ENCODE measurements at regions not wholly inside any gene's neighbourhood (a gene's known extent, or its start where the extent isn't known, plus 50 kb on each side); places are given as distances from the start of the nearest gene placed in this dataset.

DNA sequence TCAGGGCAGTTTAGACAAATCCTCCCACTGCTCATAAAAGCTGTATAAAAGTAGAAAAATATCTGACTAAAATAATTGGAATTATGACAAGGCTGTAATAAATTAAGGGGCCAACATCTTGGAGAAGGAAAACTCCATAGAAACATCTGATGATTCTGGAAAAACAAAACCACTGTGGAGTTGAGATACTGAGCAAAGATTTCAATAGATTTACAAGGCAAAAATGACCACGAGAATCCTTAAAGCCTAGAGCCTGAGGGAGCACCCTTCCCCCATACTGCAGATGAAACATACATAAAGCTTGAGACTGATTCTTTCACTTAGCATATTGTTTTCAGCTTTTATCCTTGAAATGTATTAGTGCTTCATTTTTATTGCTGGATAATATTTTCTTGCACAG lies 286.4 kb upstream of the MMADHC start:
- ATAC-seq, result no peak
- Mint-ChIP-seq H3K4me1 (no peaks in the 10 kb centered on the region), H3K36me3 (no peaks in the 10 kb centered on the region), H3K27ac (no peak overlapping the region), H3K27me3 (ENCODE audit: low read depth in 2 of 2) (no peaks in the 10 kb centered on the region), H3K4me3 (no peak overlapping the region), H3K9me3 (peaks cover 7 to 28% of the 10 kb centered on the region in 2 donors)
- H3K4me3 ChIP-seq (ENCODE audit: low read length), result no peak overlapping the region
- H3K27ac ChIP-seq (ENCODE audit: low read length), result no peak overlapping the region
- TF ChIP-seq, protein P1, sequence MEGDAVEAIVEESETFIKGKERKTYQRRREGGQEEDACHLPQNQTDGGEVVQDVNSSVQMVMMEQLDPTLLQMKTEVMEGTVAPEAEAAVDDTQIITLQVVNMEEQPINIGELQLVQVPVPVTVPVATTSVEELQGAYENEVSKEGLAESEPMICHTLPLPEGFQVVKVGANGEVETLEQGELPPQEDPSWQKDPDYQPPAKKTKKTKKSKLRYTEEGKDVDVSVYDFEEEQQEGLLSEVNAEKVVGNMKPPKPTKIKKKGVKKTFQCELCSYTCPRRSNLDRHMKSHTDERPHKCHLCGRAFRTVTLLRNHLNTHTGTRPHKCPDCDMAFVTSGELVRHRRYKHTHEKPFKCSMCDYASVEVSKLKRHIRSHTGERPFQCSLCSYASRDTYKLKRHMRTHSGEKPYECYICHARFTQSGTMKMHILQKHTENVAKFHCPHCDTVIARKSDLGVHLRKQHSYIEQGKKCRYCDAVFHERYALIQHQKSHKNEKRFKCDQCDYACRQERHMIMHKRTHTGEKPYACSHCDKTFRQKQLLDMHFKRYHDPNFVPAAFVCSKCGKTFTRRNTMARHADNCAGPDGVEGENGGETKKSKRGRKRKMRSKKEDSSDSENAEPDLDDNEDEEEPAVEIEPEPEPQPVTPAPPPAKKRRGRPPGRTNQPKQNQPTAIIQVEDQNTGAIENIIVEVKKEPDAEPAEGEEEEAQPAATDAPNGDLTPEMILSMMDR (IDR thresholded peaks at IDR 0.05), result no peak
- no peak for DNase-seq
- 80% methylated on average over 1 of the region's 1 CpG for WGBS (ENCODE audit: insufficient coverage)
- intact Hi-C loops (cut with micrococcal nuclease), result no loop called here
- no peaks in the 10 kb centered on the region for H3K4me1 ChIP-seq (ENCODE audit: control insufficient read depth, insufficient read depth, low read length)
- no peaks in the 10 kb centered on the region for H3K27me3 ChIP-seq (ENCODE audit: control insufficient read depth, insufficient read depth, low read length)
- H3K9me3 ChIP-seq (ENCODE audit: control insufficient read depth, insufficient read depth, low read length), result no peaks in the 10 kb centered on the region
- no peaks in the 10 kb centered on the region for H3K36me3 ChIP-seq (ENCODE audit: control insufficient read depth, insufficient read depth, low read length)

DNA sequence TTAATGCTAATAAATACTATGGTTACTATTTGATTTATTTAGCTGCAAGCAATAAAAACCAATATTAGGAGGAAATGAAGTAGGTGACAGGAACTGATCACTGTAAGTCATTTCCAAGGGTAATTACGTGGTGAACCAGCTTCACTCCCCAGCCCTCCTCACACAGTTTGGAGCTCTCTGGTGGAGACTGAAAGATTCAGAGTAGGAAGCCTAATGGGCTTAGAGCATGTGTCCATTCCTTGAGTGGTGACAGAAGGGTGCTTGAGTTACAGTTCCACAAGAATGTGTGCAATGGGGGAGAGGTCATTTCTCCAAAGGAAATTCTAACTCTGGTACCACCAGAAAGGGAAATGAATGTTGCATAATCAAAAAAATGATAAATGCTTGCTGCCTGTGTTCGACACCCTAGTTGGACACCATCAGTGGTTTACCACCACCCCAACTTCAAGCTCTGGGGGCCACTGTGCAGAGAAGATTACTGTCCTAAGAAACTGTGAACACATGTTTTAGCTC lies 285.1 kb upstream of the MMADHC start:
- H3K9me3 Mint-ChIP-seq, result peaks cover 7 to 28% of the 10 kb centered on the region in 2 donors
- 63% methylated on average over 1 of the region's 2 CpGs for WGBS (ENCODE audit: insufficient coverage)
- ATAC-seq (no peak), DNase-seq (no peak)
- no peaks in the 10 kb centered on the region for H3K36me3 Mint-ChIP-seq
- no peaks in the 10 kb centered on the region for H3K4me1 Mint-ChIP-seq
- Histone ChIP-seq H3K4me1 (ENCODE audit: control insufficient read depth, insufficient read depth, low read length) (no peaks in the 10 kb centered on the region), H3K36me3 (ENCODE audit: control insufficient read depth, insufficient read depth, low read length) (no peaks in the 10 kb centered on the region), H3K27me3 (ENCODE audit: control insufficient read depth, insufficient read depth, low read length) (no peaks in the 10 kb centered on the region), H3K4me3 (ENCODE audit: low read length) (no peak overlapping the region), H3K27ac (ENCODE audit: low read length) (no peak overlapping the region), H3K9me3 (ENCODE audit: control insufficient read depth, insufficient read depth, low read length) (no peaks in the 10 kb centered on the region)
- no peaks in the 10 kb centered on the region for H3K27me3 Mint-ChIP-seq (ENCODE audit: low read depth in 2 of 2)
- H3K4me3 Mint-ChIP-seq, result no peak overlapping the region
- no peak overlapping the region for H3K27ac Mint-ChIP-seq
- intact Hi-C loops (cut with micrococcal nuclease), result no loop called here
- TF ChIP-seq, protein P1 (IDR thresholded peaks at IDR 0.05), result no peak

DNA sequence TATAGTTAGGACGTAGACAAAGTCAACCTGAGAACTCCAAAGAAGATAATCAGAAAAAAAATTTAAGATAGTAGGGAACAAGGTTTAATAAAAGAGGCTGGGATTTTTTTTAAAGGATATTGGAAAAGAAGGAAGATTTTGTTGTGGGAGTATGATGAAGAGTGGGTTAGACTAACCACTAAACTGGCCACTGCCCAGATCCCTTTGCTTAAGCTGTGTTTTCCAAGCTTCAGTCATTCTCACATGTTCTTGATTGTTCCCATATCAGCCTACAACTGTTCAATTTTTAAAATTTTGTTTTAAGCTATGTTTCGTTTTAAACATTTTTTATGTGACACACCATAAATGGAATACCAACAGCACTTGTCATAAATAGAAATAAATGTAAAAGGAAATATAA lies 284.5 kb upstream of the MMADHC start:
- Mint-ChIP-seq H3K36me3 (no peaks in the 10 kb centered on the region), H3K4me3 (no peak overlapping the region), H3K9me3 (peaks cover 5 to 27% of the 10 kb centered on the region in 2 donors), H3K27me3 (ENCODE audit: low read depth in 2 of 2) (no peaks in the 10 kb centered on the region), H3K27ac (no peak overlapping the region), H3K4me1 (no peaks in the 10 kb centered on the region)
- no peak for DNase-seq
- Histone ChIP-seq H3K9me3 (ENCODE audit: control insufficient read depth, insufficient read depth, low read length) (no peaks in the 10 kb centered on the region), H3K4me3 (ENCODE audit: low read length) (no peak overlapping the region), H3K4me1 (ENCODE audit: control insufficient read depth, insufficient read depth, low read length) (no peaks in the 10 kb centered on the region), H3K27ac (ENCODE audit: low read length) (no peak overlapping the region), H3K27me3 (ENCODE audit: control insufficient read depth, insufficient read depth, low read length) (no peaks in the 10 kb centered on the region), H3K36me3 (ENCODE audit: control insufficient read depth, insufficient read depth, low read length) (no peaks in the 10 kb centered on the region)
- TF ChIP-seq, protein P1 (IDR thresholded peaks at IDR 0.05), result no peak
- intact Hi-C loops (cut with micrococcal nuclease), result no loop called here
- no peak for ATAC-seq
- 62% methylated on average over 1 of the region's 2 CpGs for WGBS (ENCODE audit: insufficient coverage)
